GM12874 (cell line): ENCODE measurements at regions not wholly inside any gene's neighbourhood (a gene's known extent, or its start where the extent isn't known, plus 50 kb on each side); places are given as distances from the start of the nearest gene placed in this dataset.

Experiments used
- CTCF ChIP-seq: IDR thresholded peaks from 2 replicates; pipeline ENCODE4 v1.5.1; 2011; ENCODE audit warnings: low read depth, mild to moderate bottlenecking, control low read depth, low read length, moderate library complexity; ENCODE audit not compliant: insufficient read depth

- TF ChIP-seq CTCF: no peak
These were observed 302.2 kb downstream of the ARAP2 start for GRCh38 chr4:35942092-35942491.

GRCh38 chr4:35943606-35944005, 300.7 kb downstream of the ARAP2 start:
- TF ChIP-seq CTCF: no peak

GRCh38 chr4:35948171-35948570, 296.1 kb downstream of the ARAP2 start:
- TF ChIP-seq CTCF: no peak

GRCh38 chr4:35950442-35950841, 293.9 kb downstream of the ARAP2 start:
- TF ChIP-seq CTCF: no peak

GRCh38 chr4:35952751-35953150, 291.6 kb downstream of the ARAP2 start:
- TF ChIP-seq CTCF: no peak

- TF ChIP-seq CTCF: no peak
These were observed 280.9 kb downstream of the ARAP2 start for GRCh38 chr4:35963383-35963782.

- TF ChIP-seq CTCF: no peak
These were observed 280.3 kb downstream of the ARAP2 start for GRCh38 chr4:35963974-35964515.

GRCh38 chr4:35965300-35965699, 279.0 kb downstream of the ARAP2 start:
- TF ChIP-seq CTCF: no peak
